ENCODE measurements at regions not wholly inside any gene's neighbourhood (a gene's known extent, or its start where the extent isn't known, plus 50 kb on each side); places are given as distances from the start of the nearest gene placed in this dataset.

DNA sequence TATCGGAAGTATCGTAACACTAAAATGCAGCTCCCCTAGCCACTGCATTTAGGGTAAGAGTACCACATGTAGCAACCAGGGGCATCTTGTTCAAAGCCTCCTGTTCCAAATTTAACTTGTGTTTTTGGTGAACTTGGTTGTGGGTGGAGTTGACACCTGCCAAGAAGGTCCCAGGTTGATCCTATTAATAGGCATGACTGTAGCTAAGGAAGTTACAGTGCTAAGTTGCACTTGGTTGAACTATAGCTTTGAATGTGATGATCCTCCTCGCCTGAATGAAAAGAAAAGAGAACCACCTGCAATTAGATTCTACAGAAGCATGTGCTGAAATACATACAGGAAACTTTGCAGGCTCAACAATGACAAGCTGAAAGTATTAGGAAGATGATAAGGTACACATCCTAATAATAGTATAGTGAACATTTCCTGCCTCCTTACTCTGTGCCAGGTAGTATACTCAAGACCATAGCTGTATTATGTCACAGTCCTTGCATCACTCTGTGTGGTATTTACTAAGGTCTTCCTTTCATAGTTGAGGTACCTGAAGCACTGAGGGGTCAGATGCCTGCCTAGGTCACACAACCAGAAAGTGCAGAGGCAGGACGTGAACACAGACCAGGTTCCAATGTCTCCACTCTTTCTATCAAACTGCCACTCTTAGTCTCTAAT lies 64.5 kb upstream of the PIP5K1B start:
- H3K4me1 ChIP-seq = no peaks in the 10 kb centered on the region
- H3K27ac ChIP-seq = no peak overlapping the region
- H3K27me3 ChIP-seq = no peaks in the 10 kb centered on the region
- no peak for TF ChIP-seq POLR2A (IDR thresholded peaks at IDR 0.05)
- TF ChIP-seq, protein P1, sequence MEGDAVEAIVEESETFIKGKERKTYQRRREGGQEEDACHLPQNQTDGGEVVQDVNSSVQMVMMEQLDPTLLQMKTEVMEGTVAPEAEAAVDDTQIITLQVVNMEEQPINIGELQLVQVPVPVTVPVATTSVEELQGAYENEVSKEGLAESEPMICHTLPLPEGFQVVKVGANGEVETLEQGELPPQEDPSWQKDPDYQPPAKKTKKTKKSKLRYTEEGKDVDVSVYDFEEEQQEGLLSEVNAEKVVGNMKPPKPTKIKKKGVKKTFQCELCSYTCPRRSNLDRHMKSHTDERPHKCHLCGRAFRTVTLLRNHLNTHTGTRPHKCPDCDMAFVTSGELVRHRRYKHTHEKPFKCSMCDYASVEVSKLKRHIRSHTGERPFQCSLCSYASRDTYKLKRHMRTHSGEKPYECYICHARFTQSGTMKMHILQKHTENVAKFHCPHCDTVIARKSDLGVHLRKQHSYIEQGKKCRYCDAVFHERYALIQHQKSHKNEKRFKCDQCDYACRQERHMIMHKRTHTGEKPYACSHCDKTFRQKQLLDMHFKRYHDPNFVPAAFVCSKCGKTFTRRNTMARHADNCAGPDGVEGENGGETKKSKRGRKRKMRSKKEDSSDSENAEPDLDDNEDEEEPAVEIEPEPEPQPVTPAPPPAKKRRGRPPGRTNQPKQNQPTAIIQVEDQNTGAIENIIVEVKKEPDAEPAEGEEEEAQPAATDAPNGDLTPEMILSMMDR (IDR thresholded peaks at IDR 0.05) = no peak
- DNase-seq (no peak), ATAC-seq (no peak)
- intact Hi-C loops (cut with DNase I) = no loop called here
- H3K4me3 ChIP-seq = no peak overlapping the region
- H3K36me3 ChIP-seq = no peaks in the 10 kb centered on the region
- WGBS (ENCODE audit: insufficient coverage, low coverage, low lambda C conversion rate, missing lambda C conversion rate) = 35% methylated on average over 2 of the region's 4 CpGs
- H3K9me3 ChIP-seq = no peaks in the 10 kb centered on the region

DNA sequence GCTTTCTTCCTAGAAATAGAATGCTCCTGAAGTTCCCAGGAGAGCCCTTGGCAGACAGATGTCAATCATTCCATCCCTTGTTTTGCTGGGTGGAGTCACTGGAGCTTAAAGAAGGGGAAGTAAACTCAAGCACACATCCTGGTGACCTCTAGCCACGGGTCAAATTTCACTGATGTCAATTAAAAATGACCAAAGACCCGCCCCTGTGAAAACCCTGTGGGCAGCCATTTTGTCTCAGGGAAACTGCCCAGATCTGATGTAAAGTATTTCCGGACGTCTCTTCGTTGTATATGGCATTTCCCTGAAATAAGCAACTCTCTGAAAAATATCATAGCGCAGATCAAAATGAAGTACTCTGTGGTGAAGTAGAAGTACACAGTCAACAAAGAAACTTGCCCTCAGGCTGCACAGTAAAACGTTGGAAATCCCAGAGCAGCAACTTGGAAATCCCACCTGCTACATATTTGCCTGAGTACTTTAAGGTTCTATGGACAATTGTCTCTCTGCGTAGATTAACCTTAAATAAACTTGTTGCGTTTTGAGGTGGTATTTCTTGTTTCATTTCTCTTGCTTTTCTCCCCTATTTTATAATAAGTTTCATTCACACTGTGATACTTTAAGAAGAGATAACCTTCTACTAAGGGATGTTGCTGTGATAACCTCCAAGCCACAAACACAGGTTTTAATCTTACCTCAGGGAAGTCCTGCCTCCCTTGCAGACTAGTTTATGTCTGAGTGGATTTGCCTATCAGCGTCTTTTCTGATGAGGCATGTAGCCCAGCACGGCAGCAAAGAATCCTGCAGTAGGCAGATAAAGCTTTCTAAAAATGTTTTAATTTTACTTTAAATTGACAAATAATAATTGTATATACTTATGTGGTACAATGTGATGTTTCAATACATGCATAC lies 60.9 kb upstream of the PIP5K1B start:
- ATAC-seq = no peak
- no peaks in the 10 kb centered on the region for H3K9me3 ChIP-seq
- H3K4me1 ChIP-seq = no peaks in the 10 kb centered on the region
- no peaks in the 10 kb centered on the region for H3K27me3 ChIP-seq
- WGBS (ENCODE audit: insufficient coverage, low coverage, low lambda C conversion rate, missing lambda C conversion rate) = 57% methylated on average over 11 of the region's 11 CpGs
- no peak for DNase-seq
- TF ChIP-seq, protein P1 (IDR thresholded peaks at IDR 0.05) = no peak
- no peak for TF ChIP-seq POLR2A (IDR thresholded peaks at IDR 0.05)
- H3K27ac ChIP-seq = no peak overlapping the region
- H3K4me3 ChIP-seq = no peak overlapping the region
- H3K36me3 ChIP-seq = no peaks in the 10 kb centered on the region
- intact Hi-C loops (cut with DNase I) = no loop called here

DNA sequence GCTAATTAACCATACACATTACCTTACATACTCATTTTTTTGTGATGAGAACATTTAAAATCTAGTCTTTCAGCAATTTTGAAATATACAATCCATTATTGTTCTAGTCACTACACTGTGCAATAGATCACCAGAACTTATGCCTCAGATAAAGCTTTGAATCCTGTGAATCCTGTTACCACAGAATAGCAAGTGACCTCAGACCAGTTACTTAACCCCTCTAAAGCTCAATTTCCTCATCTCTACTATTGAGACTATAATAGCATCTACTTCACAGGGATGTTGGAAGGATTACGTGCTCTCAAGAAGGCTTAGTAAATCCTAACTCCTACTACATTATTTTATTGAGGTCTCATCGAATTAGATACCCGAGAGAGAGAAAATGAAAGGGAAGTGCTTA lies 60.2 kb upstream of the PIP5K1B start:
- Histone ChIP-seq H3K27ac (no peak overlapping the region), H3K27me3 (no peaks in the 10 kb centered on the region), H3K4me3 (no peak overlapping the region), H3K36me3 (no peaks in the 10 kb centered on the region), H3K9me3 (no peaks in the 10 kb centered on the region), H3K4me1 (no peaks in the 10 kb centered on the region)
- TF ChIP-seq POLR2A (IDR thresholded peaks at IDR 0.05) = no peak
- TF ChIP-seq, protein P1 (IDR thresholded peaks at IDR 0.05) = no peak
- intact Hi-C loops (cut with DNase I) = no loop called here
- DNase-seq (no peak), ATAC-seq (no peak)
- 44% methylated on average over 3 of the region's 3 CpGs for WGBS (ENCODE audit: insufficient coverage, low coverage, low lambda C conversion rate, missing lambda C conversion rate)

DNA sequence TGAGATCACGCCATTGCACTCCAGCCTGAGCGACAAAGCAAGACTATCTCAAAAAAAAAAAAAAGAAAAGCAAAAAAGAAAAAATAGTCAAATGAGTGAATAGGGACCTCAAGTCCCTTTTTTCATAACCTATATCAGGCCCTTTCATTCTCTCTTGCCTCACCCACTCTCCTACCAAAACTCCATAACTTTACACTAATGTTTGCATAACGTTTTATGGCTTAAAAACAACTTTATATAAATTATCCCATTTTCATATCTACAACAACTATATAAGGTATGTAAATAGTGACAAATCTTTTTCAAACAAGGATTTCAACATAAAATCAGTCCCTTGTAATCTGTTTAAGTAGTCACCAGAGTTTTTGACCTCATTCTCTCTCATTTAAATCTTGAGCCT lies 56.9 kb upstream of the PIP5K1B start:
- Histone ChIP-seq H3K27me3 (no peaks in the 10 kb centered on the region), H3K4me1 (no peaks in the 10 kb centered on the region), H3K27ac (no peak overlapping the region), H3K9me3 (no peaks in the 10 kb centered on the region), H3K4me3 (no peak overlapping the region), H3K36me3 (no peaks in the 10 kb centered on the region)
- no peak for DNase-seq
- no peak for ATAC-seq
- no peak for TF ChIP-seq POLR2A (IDR thresholded peaks at IDR 0.05)
- TF ChIP-seq, protein P1 (IDR thresholded peaks at IDR 0.05) = no peak
- intact Hi-C loops (cut with DNase I) = no loop called here
- 70% methylated on average over 3 of the region's 3 CpGs for WGBS (ENCODE audit: insufficient coverage, low coverage, low lambda C conversion rate, missing lambda C conversion rate)
